ENCODE measurements at regions not wholly inside any gene's neighbourhood (a gene's known extent, or its start where the extent isn't known, plus 50 kb on each side); places are given as distances from the start of the nearest gene placed in this dataset.

DNA sequence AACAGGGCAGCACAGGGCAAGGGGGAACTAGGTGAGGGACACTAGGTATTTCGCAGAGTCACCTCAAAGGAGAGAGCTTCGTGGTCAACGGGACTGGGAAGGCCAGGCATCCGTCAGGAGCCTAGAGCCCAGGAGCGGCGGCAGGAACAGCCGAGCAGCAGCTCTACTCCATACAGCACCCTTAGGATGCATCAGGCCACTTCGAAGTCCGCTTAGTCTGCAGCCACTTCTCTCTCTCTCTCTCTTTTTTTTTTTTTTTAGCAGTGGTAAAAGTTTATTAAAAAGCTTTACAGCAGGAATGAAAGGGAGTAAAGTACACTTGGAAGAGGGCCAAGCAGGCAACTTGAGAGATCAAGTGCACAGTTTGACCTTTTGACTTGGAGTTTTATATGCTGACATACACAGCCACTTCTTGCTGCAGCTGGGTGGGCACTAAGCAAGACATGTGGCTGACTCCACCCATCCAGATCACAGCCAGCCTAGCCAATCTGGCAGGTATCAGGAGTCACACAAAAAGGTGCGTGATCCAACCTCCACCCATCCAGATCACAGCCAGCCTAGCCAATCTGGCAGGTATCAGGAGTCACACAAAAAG, 209.7 kb upstream of the RADX start:
- no peak for DNase-seq (ENCODE audit: low read depth, low spot score)
- H3K4me3 ChIP-seq (ENCODE audit: low read depth, low read length), result no peak overlapping the region
- TF ChIP-seq, protein P1, sequence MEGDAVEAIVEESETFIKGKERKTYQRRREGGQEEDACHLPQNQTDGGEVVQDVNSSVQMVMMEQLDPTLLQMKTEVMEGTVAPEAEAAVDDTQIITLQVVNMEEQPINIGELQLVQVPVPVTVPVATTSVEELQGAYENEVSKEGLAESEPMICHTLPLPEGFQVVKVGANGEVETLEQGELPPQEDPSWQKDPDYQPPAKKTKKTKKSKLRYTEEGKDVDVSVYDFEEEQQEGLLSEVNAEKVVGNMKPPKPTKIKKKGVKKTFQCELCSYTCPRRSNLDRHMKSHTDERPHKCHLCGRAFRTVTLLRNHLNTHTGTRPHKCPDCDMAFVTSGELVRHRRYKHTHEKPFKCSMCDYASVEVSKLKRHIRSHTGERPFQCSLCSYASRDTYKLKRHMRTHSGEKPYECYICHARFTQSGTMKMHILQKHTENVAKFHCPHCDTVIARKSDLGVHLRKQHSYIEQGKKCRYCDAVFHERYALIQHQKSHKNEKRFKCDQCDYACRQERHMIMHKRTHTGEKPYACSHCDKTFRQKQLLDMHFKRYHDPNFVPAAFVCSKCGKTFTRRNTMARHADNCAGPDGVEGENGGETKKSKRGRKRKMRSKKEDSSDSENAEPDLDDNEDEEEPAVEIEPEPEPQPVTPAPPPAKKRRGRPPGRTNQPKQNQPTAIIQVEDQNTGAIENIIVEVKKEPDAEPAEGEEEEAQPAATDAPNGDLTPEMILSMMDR (IDR thresholded peaks at IDR 0.05; ENCODE audit: low read depth, low read length), result no peak
- in situ Hi-C loops (cut with HindIII; ENCODE audit: low sequenced_read_pairs), result no loop called here

DNA sequence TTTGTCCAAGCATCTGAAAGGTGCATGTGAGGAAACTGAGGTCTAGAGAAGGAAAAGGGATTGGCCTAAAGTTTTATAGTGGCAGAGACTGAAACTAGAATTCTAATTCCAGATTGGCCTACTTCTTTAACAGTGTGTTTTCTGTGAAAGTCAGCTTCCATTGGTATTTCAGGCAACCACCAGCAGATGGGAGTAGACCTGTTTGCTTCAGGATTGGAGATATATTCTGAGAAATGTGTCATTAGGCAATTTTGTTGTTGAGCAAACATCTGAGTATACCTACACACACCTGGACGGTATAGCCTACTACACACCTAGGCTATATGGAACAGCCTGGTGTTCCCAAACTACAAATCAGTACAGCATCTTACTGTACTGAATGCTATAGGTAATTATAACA, 207.3 kb upstream of the RADX start:
- no peak overlapping the region for H3K4me3 ChIP-seq (ENCODE audit: low read depth, low read length)
- TF ChIP-seq, protein P1 (IDR thresholded peaks at IDR 0.05; ENCODE audit: low read depth, low read length), result peak; percentile 35
- DNase-seq (ENCODE audit: low read depth, low spot score), result no peak
- in situ Hi-C loops (cut with HindIII; ENCODE audit: low sequenced_read_pairs), result no loop called here

DNA sequence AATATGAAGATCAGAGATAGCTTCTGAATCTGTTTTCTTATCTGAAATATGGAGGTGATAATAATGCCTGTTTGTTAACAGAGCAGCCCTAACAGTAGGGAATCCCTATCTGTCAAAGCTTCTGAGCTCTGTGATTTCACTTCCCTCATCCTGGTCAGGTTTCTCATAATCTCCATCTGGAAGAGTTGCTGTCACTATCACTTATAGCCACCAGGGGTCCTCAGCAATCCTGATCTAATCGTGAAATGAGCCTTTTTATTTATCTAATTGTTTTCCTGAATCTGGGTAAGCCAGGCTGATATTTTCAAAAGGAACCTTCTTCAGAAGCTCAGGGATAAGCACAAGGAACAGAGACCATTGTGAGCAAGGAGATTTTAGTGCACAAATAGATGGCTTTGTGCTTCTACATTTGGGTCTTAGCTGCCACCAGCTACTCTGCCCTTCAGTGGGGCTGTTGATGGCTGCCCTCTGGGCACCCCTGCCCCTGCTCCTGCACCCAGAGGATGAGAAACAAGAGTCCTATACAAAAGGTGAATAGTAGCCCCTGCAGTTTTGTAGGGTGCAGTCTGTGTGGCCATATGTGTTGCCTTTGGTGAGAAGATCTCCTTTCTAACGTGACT, 196.4 kb upstream of the RADX start:
- H3K4me3 ChIP-seq (ENCODE audit: low read depth, low read length), result no peak overlapping the region
- TF ChIP-seq, protein P1 (IDR thresholded peaks at IDR 0.05; ENCODE audit: low read depth, low read length), result peak; percentile 74
- in situ Hi-C loops (cut with HindIII; ENCODE audit: low sequenced_read_pairs), result no loop called here
- peak; percentile 26 for DNase-seq (ENCODE audit: low read depth, low spot score)

DNA sequence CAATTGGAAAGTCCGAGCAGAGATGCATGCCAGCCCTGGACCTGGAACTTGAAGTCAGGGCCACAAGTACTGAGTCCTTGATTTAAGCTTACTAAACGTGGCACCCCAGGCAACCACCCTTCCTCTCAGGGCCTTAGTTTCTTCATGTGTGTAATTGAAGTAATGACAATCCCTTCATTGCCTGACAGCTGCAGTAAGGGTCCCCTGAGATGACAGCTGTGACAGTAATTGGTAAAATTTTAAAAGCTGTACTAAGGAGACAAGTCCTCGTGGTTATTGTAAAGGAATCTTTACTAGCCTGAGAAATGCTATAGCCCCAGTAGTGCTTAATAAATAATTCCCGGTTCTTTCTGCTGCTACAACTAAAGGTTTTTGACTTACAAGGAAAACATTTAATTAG, 175.1 kb upstream of the RADX start:
- DNase-seq (ENCODE audit: low read depth, low spot score), result no peak
- in situ Hi-C loops (cut with HindIII; ENCODE audit: low sequenced_read_pairs), result no loop called here
- no peak overlapping the region for H3K4me3 ChIP-seq (ENCODE audit: low read depth, low read length)
- TF ChIP-seq, protein P1 (IDR thresholded peaks at IDR 0.05; ENCODE audit: low read depth, low read length), result no peak

DNA sequence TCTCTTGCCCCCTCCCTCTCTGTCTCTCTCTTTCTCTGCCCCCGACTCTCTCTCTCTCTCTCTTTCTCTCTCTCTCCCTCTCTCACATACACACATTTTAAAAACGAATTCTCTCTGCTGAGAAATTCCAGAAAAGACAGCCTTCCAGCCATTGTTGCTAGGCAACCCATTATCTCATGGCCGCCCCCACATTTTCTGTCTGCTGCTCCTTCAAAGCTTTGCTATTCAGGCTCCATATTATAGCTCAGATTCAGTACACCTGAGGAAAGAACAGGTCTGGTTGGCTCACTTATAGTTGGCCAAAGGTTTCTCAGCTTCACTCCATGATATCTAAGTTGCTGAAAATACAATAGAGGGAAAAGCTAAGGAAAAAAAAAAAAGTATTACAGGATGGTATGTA, 174.4 kb upstream of the RADX start:
- no peak overlapping the region for H3K4me3 ChIP-seq (ENCODE audit: low read depth, low read length)
- in situ Hi-C loops (cut with HindIII; ENCODE audit: low sequenced_read_pairs), result no loop called here
- TF ChIP-seq, protein P1 (IDR thresholded peaks at IDR 0.05; ENCODE audit: low read depth, low read length), result no peak
- DNase-seq (ENCODE audit: low read depth, low spot score), result no peak

DNA sequence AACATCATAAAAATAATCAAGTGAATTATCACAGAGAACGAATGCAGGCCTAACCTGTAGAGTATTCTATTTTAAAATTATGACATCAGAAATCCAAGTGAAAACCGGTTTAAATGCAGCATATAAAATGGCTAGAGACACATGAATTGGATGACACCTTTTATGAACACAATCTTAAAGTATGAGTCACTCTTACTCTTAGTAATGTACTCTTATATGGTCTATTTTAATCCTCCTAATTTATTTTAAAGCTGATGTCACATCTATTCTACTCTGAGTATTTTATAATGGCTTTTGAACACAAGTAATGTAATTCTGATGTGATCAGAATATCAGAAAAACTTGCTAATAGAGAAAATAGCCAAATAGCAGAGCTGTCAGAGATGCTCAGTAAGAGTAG, 161.4 kb upstream of the RADX start:
- TF ChIP-seq, protein P1 (IDR thresholded peaks at IDR 0.05; ENCODE audit: low read depth, low read length), result no peak
- no peak overlapping the region for H3K4me3 ChIP-seq (ENCODE audit: low read depth, low read length)
- in situ Hi-C loops (cut with HindIII; ENCODE audit: low sequenced_read_pairs), result no loop called here
- no peak for DNase-seq (ENCODE audit: low read depth, low spot score)
